DND-41 (cell line): ENCODE measurements at regions not wholly inside any gene's neighbourhood (a gene's known extent, or its start where the extent isn't known, plus 50 kb on each side); places are given as distances from the start of the nearest gene placed in this dataset.

ENCODE experiments used
- CTCF ChIP-seq: IDR thresholded peaks from 2 replicates; pipeline ENCODE4 v1.5.1; 2012; ENCODE audit warnings: borderline replicate concordance, low read length, moderate library complexity, mild to moderate bottlenecking; ENCODE audit not compliant: poor library complexity, severe bottlenecking; ENCODE audit errors: extremely low read depth
- EZH2 ChIP-seq: IDR thresholded peaks from 3 replicates; pipeline ENCODE4 v1.6.1; 2012; ENCODE audit warnings: borderline replicate concordance, low read depth, mild to moderate bottlenecking, moderate library complexity, low read length, inconsistent platforms; ENCODE audit not compliant: severe bottlenecking

DNA sequence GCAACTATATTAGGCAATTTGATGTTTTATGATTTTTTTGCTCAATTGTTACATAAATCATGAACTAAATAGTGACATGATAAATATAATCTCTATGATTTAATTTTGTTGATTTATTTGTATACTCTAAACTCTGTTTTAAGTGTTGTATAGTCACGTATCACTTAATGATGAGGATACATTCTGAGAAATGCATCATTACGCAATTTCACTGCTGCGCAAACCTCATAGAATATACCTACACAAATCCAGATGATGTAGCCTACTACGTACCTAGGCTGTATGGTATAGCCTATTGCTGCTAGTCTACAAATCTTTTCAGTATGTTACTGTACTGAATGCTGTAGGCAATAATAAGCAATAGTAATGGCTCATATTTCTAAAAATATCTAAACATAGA, 1029.8 kb downstream of the SI start:
- TF ChIP-seq CTCF (no peak), EZH2 (no peak)
